SK-N-SH (cell line): ENCODE measurements at regions not wholly inside any gene's neighbourhood (a gene's known extent, or its start where the extent isn't known, plus 50 kb on each side); places are given as distances from the start of the nearest gene placed in this dataset.

Experiments used
- CTCF ChIA-PET: fragments of 300-600, 350-600 bp; formaldehyde crosslinking; extraction: SDS; loops from one replicate; lab custom pipeline; 2021; lab: Yijun Ruan, JAX
- POLR2A ChIA-PET: fragments of 350-600 bp; sonication (Branson Sonifier 250); formaldehyde crosslinking; extraction: SDS; loops from one replicate; lab custom pipeline; 2020; ENCODE audit warnings: antibody characterized with exemption, inconsistent platforms; lab: Yijun Ruan, JAX
- DNase-seq: peaks from one replicate; pipeline ENCODE4 v3.0.0; 2012
- H2AFZ ChIP-seq: fragments of 200-600 bp; sonication (generic); 2 replicates; pipeline ENCODE4 v1.8.1; 2016; ENCODE audit warnings: antibody characterized with exemption, mild to moderate bottlenecking, low read depth
- H3F3A ChIP-seq: fragments of 200-600 bp; sonication (generic); replicated peaks from 2 replicates; pipeline ENCODE3; 2016; ENCODE audit warnings: antibody characterized with exemption, mild to moderate bottlenecking; ENCODE audit not compliant: insufficient read depth
- H3K27ac ChIP-seq, 2 experiments: fragments of 200-500 bp in 1 of 2; fragments of 200-600 bp in 1 of 2; sonication (Bioruptor generic) in 1 of 2; sonication (generic), shearing (Covaris generic) in 1 of 2; 2 replicates each; pipeline versions ENCODE4 v1.5.1 to v1.6.1; 2014 to 2016; ENCODE audit warnings: low read depth in 2 of 2, inconsistent platforms in 1 of 2, low read length in 1 of 2, mild to moderate bottlenecking in 1 of 2, mixed read lengths in 1 of 2
- H3K27me3 ChIP-seq: fragments of 200-600 bp; sonication (generic), shearing (Covaris generic); 2 replicates; pipeline ENCODE4 v1.6.1; 2016; ENCODE audit warnings: mixed run types; ENCODE audit not compliant: insufficient read depth
- H3K36me3 ChIP-seq, 2 experiments: fragments of 200-500 bp in 1 of 2; fragments of 200-600 bp in 1 of 2; sonication (Bioruptor generic) in 1 of 2; sonication (generic) in 1 of 2; replicated peaks in 1 of 2; 2 replicates each; pipeline versions ENCODE3 to v1.5.1; 2014 to 2016; ENCODE audit warnings: low read length in 1 of 2, mild to moderate bottlenecking in 1 of 2; ENCODE audit not compliant: insufficient read depth in 2 of 2, control insufficient read depth in 1 of 2
- H3K4me1 ChIP-seq, 2 experiments: fragments of 200-500 bp in 1 of 2; fragments of 200-600 bp in 1 of 2; sonication (Bioruptor generic) in 1 of 2; sonication (generic), shearing (Covaris generic) in 1 of 2; 2 replicates each; pipeline versions ENCODE4 v1.5.1 to v1.6.1; 2014 to 2016; ENCODE audit warnings: low read depth in 1 of 2, low read length in 1 of 2, mixed run types in 1 of 2; ENCODE audit not compliant: insufficient read depth in 2 of 2, control insufficient read depth in 1 of 2
- H3K4me2 ChIP-seq: fragments of 200-600 bp; sonication (generic), shearing (Covaris generic); 2 replicates; pipeline ENCODE4 v1.6.1; 2017; ENCODE audit warnings: mixed run types
- H3K4me3 ChIP-seq, 2 experiments: fragments of 200-500 bp in 1 of 2; fragments of 200-600 bp in 1 of 2; sonication (Bioruptor generic) in 1 of 2; sonication (generic), shearing (Covaris generic) in 1 of 2; 2 replicates each; pipeline versions ENCODE4 v1.5.1 to v1.8.1; 2014 to 2016; ENCODE audit warnings: low read depth in 2 of 2, inconsistent platforms in 1 of 2, low read length in 1 of 2, mild to moderate bottlenecking in 1 of 2, mixed read lengths in 1 of 2, moderate library complexity in 1 of 2
- H3K79me2 ChIP-seq: fragments of 200-600 bp; sonication (generic); 2 replicates; pipeline ENCODE4 v1.8.1; 2017; ENCODE audit warnings: mild to moderate bottlenecking; ENCODE audit not compliant: insufficient read depth
- H3K9ac ChIP-seq: fragments of 200-600 bp; sonication (generic); 2 replicates; pipeline ENCODE4 v1.6.1; 2017; ENCODE audit warnings: mixed run types
- H3K9me2 ChIP-seq: fragments of 200-600 bp; sonication (generic); 2 replicates; pipeline ENCODE4 v1.6.1; 2017; ENCODE audit warnings: mixed run types
- H3K9me3 ChIP-seq: fragments of 200-600 bp; sonication (generic); 2 replicates; pipeline ENCODE4 v1.6.1; 2017; ENCODE audit warnings: mixed run types, mild to moderate bottlenecking, moderate library complexity
- H4K20me1 ChIP-seq: fragments of 200-600 bp; sonication (generic); 2 replicates; pipeline ENCODE4 v1.6.1; 2017; ENCODE audit warnings: mild to moderate bottlenecking, mixed run types; ENCODE audit not compliant: insufficient read depth
- CHD2 ChIP-seq: fragments of 150-350 bp; IDR thresholded peaks from 2 replicates; pipeline ENCODE4 v1.6.1; 2018; ENCODE audit warnings: low read length; ENCODE audit not compliant: partially characterized antibody
- EP300 ChIP-seq, 2 experiments: IDR thresholded peaks; 2 replicates each; pipeline versions ENCODE4 v1.4.0 to v1.6.1; 2012; ENCODE audit warnings: borderline replicate concordance in 1 of 2, low read depth in 1 of 2, low read length in 1 of 2
- FOXJ3 ChIP-seq: sonication (generic); formaldehyde crosslinking; IDR thresholded peaks from 2 replicates; pipeline ENCODE4 v1.5.1; 2020; ENCODE audit warnings: mild to moderate bottlenecking, missing genetic modification reagents
- FOXM1 ChIP-seq: IDR thresholded peaks from 2 replicates; pipeline ENCODE4 v1.4.0; 2012; ENCODE audit warnings: low read depth, mild to moderate bottlenecking
- GABPA ChIP-seq: IDR thresholded peaks from 2 replicates; pipeline ENCODE4 v1.4.0; 2012; ENCODE audit warnings: low read depth, mild to moderate bottlenecking
- JUND ChIP-seq: IDR thresholded peaks from 2 replicates; pipeline ENCODE4 v1.4.0; 2012
- MEF2A ChIP-seq: IDR thresholded peaks from 2 replicates; pipeline ENCODE4 v1.4.0; 2012; ENCODE audit warnings: low read depth, borderline replicate concordance
- NFIC ChIP-seq: IDR thresholded peaks from 2 replicates; pipeline ENCODE4 v1.4.0; 2012; ENCODE audit warnings: borderline replicate concordance
- NRF1 ChIP-seq: IDR thresholded peaks from 2 replicates; pipeline ENCODE4 v1.6.1; 2012; ENCODE audit warnings: low read depth, mild to moderate bottlenecking, low read length
- RCOR1 ChIP-seq: fragments of 150-350 bp; IDR thresholded peaks from 2 replicates; pipeline ENCODE4 v1.6.1; 2017; ENCODE audit warnings: antibody characterized with exemption, low read length
- RXRA ChIP-seq: IDR thresholded peaks from 2 replicates; pipeline ENCODE4 v1.4.0; 2012; ENCODE audit warnings: low read depth, mild to moderate bottlenecking, borderline replicate concordance
- TAF1 ChIP-seq: IDR thresholded peaks from 2 replicates; pipeline ENCODE4 v1.6.1; 2012; ENCODE audit warnings: low read depth, mild to moderate bottlenecking, low read length, moderate library complexity, borderline replicate concordance
- YY1 ChIP-seq: IDR thresholded peaks from 2 replicates; pipeline ENCODE4 v1.4.0; 2012; ENCODE audit warnings: low read depth, mild to moderate bottlenecking
- WGBS: methylation state at CpG from one replicate; pipeline ENCODE4 v1.1.6; 2017; ENCODE audit warnings: low lambda C conversion rate; 5-methylcytosine and 5-hydroxymethylcytosine counted together
- TF ChIP-seq, protein P1 (sequence below): IDR thresholded peaks from 2 replicates; pipeline ENCODE4 v1.6.1; 2012; ENCODE audit warnings: mild to moderate bottlenecking, low read depth, low read length, moderate library complexity
- TF ChIP-seq, protein P2 (sequence below): fragments of 200-600 bp; sonication (generic); IDR thresholded peaks from 2 replicates; pipeline ENCODE4 v1.6.1; 2017; ENCODE audit warnings: antibody characterized with exemption, mild to moderate bottlenecking, moderate library complexity

DNA sequence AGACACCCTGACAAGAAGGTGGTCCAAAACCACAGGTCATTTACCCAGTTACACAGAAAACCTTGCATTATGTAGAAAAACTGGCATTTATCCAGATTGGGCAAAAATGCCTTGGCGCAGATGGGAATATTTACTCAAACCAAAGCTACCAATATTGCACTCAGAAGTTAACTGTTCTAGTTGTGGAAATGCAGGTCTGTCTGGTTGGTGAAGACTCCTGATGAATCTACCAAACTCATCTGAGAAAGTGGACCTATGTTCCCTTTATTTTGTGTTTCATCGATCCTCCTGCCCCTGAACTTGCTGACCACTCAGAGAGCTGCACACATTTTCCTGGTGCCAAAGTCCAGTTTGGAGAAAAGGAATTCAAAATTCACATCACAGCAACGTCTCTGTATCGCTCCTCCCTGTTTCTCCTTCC is 85.2 kb upstream of the ALDH1A1 start:
- no peaks in the 10 kb centered on the region for H3K9me2 ChIP-seq
- H3K79me2 ChIP-seq: no peaks in the 10 kb centered on the region
- ChIA-PET CTCF (no interaction called here), POLR2A (no interaction called here)
- no peaks in the 10 kb centered on the region for H3K36me3 ChIP-seq
- no peaks in the 10 kb centered on the region; a peak in 1 of 4 replicates for H3K4me1 ChIP-seq
- H3K9ac ChIP-seq: no peak overlapping the region
- no peaks in the 10 kb centered on the region for H3K9me3 ChIP-seq
- no peak overlapping the region for H3K27ac ChIP-seq
- TF ChIP-seq NRF1: no peak
- TF ChIP-seq RCOR1: no peak
- no peak for TF ChIP-seq GABPA
- no peak for TF ChIP-seq MEF2A
- no peak for TF ChIP-seq CHD2
- no peak for TF ChIP-seq EP300 (IDR thresholded peaks at IDR 0.05; ENCODE audit: borderline replicate concordance in 1 of 2, low read depth in 1 of 2, low read length in 1 of 2)
- TF ChIP-seq, protein P1, sequence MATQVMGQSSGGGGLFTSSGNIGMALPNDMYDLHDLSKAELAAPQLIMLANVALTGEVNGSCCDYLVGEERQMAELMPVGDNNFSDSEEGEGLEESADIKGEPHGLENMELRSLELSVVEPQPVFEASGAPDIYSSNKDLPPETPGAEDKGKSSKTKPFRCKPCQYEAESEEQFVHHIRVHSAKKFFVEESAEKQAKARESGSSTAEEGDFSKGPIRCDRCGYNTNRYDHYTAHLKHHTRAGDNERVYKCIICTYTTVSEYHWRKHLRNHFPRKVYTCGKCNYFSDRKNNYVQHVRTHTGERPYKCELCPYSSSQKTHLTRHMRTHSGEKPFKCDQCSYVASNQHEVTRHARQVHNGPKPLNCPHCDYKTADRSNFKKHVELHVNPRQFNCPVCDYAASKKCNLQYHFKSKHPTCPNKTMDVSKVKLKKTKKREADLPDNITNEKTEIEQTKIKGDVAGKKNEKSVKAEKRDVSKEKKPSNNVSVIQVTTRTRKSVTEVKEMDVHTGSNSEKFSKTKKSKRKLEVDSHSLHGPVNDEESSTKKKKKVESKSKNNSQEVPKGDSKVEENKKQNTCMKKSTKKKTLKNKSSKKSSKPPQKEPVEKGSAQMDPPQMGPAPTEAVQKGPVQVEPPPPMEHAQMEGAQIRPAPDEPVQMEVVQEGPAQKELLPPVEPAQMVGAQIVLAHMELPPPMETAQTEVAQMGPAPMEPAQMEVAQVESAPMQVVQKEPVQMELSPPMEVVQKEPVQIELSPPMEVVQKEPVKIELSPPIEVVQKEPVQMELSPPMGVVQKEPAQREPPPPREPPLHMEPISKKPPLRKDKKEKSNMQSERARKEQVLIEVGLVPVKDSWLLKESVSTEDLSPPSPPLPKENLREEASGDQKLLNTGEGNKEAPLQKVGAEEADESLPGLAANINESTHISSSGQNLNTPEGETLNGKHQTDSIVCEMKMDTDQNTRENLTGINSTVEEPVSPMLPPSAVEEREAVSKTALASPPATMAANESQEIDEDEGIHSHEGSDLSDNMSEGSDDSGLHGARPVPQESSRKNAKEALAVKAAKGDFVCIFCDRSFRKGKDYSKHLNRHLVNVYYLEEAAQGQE: no peak
- TF ChIP-seq TAF1: no peak
- no peak for TF ChIP-seq RXRA
- TF ChIP-seq, protein P2, sequence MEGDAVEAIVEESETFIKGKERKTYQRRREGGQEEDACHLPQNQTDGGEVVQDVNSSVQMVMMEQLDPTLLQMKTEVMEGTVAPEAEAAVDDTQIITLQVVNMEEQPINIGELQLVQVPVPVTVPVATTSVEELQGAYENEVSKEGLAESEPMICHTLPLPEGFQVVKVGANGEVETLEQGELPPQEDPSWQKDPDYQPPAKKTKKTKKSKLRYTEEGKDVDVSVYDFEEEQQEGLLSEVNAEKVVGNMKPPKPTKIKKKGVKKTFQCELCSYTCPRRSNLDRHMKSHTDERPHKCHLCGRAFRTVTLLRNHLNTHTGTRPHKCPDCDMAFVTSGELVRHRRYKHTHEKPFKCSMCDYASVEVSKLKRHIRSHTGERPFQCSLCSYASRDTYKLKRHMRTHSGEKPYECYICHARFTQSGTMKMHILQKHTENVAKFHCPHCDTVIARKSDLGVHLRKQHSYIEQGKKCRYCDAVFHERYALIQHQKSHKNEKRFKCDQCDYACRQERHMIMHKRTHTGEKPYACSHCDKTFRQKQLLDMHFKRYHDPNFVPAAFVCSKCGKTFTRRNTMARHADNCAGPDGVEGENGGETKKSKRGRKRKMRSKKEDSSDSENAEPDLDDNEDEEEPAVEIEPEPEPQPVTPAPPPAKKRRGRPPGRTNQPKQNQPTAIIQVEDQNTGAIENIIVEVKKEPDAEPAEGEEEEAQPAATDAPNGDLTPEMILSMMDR: no peak
- TF ChIP-seq NFIC: no peak
- no peak for TF ChIP-seq YY1
- TF ChIP-seq FOXM1: no peak
- H4K20me1 ChIP-seq: no peaks in the 10 kb centered on the region
- no peaks in the 10 kb centered on the region for H3F3A ChIP-seq
- H3K27me3 ChIP-seq: peaks cover 34% of the 10 kb centered on the region; the same call in 1 of the 2 replicates
- no peak overlapping the region for H3K4me2 ChIP-seq
- 11% methylated on average over 4 of the region's 4 CpGs for WGBS
- DNase-seq: no peak
- H2AFZ ChIP-seq: no peak overlapping the region
- no peak overlapping the region for H3K4me3 ChIP-seq

DNA sequence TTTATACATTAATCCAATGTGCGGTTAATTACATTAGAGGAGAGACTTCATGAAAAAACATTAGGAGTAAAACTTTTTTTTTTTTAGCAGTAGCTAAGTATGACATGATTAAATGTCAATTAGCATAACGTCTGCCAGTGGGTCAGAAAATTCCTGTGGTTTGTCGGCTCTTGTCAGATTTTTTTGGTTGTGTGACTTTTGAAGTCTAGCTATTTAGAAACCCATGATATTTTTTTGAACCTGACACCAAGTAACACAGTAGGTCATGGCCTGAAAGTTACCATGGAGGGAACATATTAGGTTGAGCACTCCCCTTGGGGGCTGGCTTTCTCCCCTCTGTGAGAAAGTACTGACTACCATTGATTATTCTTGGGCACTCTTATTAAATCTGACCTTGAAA is 84.8 kb upstream of the ALDH1A1 start:
- no peak overlapping the region for H3K4me2 ChIP-seq
- POLR2A ChIA-PET: no interaction called here
- CTCF ChIA-PET: interaction anchor here (1.2 kb wide), 1 partner anchor 15 kb away, joined by 3 read pairs; no protein-coding TSS in a partner anchor

More for the DNA sequence above, 84.8 kb upstream of the ALDH1A1 start:
- no peaks in the 10 kb centered on the region for H3F3A ChIP-seq
- H3K36me3 ChIP-seq: no peaks in the 10 kb centered on the region
- no peaks in the 10 kb centered on the region for H3K79me2 ChIP-seq
- H3K9ac ChIP-seq: no peak overlapping the region
- H3K4me1 ChIP-seq: no peaks in the 10 kb centered on the region; a peak in 1 of 4 replicates
- peaks cover 34% of the 10 kb centered on the region; the same call in 1 of the 2 replicates for H3K27me3 ChIP-seq
- H2AFZ ChIP-seq: no peak overlapping the region
- no peaks in the 10 kb centered on the region for H4K20me1 ChIP-seq
- DNase-seq: no peak
- H3K4me3 ChIP-seq: no peak overlapping the region
- H3K9me3 ChIP-seq: no peaks in the 10 kb centered on the region
- WGBS: 2% methylated on average over 3 of the region's 3 CpGs
- H3K9me2 ChIP-seq: no peaks in the 10 kb centered on the region
- no peak overlapping the region for H3K27ac ChIP-seq
- TF ChIP-seq JUND: no peak
- TF ChIP-seq FOXJ3 (CRISPR knock-in tag): no peak
